G401 (cell line): ENCODE measurements at regions not wholly inside any gene's neighbourhood (a gene's known extent, or its start where the extent isn't known, plus 50 kb on each side); places are given as distances from the start of the nearest gene placed in this dataset.

Source experiments
- DNase-seq: peaks from one replicate; pipeline ENCODE4 v3.0.0-alpha.2; 2015; ENCODE audit warnings: low spot score
- in situ Hi-C: cut with HindIII; loops from 2 replicates; pipeline ENCODE4 v1.10.0; 2016; ENCODE audit warnings: low sequenced_read_pairs, mixed read lengths

DNA sequence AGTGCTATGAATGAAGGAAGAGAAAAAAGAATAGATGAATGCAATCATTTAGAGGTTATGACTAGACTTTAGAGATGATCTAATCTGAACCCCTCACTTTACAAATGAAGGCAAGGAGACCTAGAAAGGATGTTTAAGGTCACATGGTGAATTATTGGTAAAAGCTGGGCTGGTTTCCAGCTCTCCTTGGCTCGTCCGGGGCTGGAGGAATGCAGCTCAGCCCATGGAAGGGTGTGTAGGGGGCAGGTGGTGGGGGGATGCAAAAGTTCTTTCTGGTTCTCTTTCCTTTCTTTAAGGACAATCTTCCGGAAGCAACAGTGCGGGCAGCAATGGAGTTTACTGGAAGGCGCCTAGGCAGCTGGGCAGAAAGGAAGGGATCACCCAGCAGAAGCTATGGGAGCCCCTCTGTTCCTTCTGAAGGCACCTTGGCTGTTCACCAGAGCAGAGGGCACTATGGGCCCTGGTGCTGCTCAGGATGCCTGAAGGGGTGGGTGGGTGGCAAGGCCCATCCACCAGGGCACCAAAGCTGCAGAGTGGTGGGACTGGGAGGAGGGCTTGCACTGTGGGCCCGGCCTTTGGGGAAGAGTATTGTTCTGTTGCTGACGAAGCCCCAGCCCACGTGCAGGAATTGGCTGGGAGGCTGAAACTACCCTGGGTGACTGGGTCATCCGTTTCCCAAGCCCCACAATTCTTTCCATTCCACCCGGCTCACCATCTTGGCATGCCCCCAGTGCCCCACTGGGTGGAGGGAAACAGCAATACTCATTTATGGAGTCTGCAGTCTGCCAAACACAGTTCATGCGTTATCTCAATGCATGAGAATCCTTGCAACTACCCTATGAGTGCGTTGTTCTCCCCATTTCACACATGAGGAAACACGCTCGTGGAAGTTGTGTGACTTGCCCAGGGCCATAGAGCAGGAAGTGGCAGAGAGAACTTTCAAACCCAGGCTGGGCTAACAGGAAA is 78.2 kb downstream of the IRF2BPL start:
- no peak for DNase-seq
- in situ Hi-C loops = no loop called here

DNA sequence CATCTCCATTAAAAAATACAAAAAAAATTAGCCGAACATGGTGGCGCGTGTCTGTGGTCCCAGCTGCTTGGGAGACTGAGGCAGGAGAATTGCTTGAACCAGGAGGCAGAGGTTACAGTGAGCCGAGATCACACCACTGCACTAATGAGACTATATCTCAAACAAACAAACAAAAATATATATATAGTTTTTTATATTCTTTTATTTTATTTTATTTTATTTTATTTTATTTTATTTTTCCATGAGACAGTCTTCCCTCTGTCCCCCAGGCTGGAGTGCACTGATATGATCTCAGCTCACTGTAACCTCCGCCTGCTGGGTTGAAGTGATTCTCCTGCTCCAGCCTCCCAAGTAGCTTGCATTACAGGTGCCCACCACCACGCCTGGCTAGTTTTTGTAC is 79.5 kb downstream of the IRF2BPL start:
- DNase-seq = no peak
- in situ Hi-C loops = no loop called here

DNA sequence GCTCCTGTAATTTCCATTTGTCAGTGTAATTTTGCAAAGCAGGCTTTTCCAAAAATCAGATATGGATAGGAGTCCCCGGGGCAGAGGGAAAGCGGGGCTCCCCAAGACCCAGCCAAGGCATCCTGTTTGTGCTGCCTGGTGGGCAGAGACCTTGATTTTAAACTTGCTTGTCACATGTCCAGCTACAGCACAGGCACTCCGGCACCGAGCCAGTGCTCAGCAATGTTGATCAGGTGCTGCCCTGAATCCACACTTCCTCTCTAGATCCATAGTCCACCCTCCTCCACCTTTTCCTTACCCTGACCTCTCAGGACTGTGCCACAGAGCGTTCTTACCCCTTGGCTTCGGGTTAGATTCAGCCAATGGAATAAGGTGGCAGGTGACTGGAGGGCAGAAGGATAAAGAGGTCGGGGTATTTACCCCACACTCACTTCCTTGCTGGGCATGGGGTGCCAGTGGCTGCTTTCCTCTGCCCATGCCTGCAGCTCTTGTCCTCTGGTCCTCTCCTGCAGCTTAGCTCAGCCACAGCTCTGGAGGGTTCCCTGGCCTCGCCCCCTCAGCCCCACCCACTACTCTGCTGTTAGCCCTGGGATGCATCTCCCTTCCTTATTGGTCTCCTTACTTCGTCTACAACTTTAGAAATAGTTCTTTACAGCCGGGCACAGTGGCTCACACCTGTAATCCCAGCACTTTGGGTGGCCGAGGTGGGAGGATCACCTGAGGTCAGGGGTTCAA is 80.1 kb downstream of the IRF2BPL start:
- in situ Hi-C loops = no loop called here

DNA sequence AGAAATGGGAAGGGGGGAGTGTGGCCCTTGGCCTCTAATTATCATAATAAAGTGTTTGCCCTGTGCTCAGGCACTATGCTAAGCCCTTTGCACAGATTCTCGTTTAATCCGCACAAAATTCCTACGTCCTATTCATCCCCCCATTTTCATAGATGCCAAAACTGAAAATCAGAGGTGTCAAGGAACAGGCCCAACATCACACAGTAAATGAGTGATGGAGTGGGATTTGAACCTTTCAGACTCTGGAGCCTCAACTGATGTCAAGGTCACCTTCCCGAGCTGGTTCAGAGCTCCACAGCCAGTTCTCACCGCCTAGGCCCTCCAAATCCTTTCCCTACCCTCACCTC is 80.7 kb downstream of the IRF2BPL start:
- no peak for DNase-seq
- in situ Hi-C loops = no loop called here

More for the DNA sequence above, 80.1 kb downstream of the IRF2BPL start:
- DNase-seq = no peak

DNA sequence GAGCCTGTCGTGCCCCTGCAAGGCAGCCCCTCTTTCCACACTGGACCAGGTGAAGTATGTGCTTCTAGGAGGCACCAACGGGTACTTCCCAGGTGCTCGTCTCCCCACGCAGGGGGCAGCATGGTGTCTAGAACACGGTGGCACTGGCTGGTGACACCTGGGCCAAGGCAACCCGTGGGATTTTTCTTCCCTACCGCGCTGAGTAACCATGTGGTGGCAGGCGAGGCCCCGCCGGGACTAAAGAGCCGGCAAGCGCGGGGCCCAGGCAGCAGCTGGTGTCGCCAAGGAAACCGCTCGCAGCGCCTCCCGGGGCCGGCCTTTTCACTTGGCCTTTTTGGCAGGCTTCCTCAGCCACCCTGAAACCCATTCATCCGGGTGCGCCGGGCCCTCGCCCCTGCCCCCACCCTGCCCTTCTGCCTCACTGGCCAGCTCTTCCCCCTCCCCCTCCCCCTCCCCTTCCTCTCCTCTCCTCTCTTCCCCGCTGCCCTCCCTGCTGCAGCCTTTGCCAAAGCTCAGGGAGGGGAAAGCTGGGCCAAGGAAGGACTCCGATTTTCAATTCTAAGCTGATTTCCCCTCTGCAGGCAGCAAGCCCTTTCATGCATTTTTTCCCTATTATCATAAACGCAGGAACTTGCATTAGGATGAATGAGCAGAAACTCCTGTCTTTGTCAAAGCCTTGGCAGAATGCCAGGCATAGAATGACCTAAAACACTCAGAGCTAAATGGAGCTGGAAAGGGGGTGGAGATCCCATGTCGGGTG is 81.2 kb downstream of the IRF2BPL start:
- in situ Hi-C loops = no loop called here
- peak; percentile 85 for DNase-seq

DNA sequence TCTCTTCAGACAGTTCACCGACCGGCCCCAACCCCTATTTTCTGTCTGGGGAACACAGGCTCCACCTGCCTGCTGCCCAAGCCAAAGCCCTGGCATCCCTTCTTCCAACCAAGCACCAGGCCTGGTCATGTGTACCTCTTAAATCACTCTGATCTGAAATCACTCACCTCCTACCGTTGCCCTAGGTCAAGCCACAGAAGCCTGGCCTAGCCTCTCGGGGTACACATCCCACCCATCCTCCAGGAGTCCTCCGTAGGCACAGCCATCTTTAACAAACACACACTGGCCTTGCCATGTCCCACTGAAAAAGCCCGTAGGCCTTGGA is 81.8 kb downstream of the IRF2BPL start:
- in situ Hi-C loops = no loop called here

DNA sequence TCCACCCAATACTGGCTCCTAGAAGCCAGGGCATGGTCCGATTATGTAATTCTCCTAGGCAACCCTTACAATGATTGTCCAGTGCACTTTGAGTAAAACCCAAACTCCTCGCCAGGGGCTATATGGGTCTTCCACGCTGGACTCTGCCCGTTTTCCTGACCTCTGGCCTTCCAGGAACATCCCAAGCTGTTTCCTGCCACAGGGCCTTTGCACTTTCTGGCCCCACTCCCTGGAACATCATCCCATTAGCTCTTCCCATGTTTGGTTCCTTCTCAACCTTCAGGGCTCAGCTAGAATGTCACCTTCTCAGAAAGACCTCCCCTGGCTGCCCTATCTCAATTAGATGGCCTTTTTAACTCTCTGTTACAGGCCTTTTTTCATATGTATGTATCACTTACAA is 85.4 kb downstream of the IRF2BPL start:
- DNase-seq = no peak
- in situ Hi-C loops = no loop called here

More for the DNA sequence above, 81.8 kb downstream of the IRF2BPL start:
- no peak for DNase-seq

DNA sequence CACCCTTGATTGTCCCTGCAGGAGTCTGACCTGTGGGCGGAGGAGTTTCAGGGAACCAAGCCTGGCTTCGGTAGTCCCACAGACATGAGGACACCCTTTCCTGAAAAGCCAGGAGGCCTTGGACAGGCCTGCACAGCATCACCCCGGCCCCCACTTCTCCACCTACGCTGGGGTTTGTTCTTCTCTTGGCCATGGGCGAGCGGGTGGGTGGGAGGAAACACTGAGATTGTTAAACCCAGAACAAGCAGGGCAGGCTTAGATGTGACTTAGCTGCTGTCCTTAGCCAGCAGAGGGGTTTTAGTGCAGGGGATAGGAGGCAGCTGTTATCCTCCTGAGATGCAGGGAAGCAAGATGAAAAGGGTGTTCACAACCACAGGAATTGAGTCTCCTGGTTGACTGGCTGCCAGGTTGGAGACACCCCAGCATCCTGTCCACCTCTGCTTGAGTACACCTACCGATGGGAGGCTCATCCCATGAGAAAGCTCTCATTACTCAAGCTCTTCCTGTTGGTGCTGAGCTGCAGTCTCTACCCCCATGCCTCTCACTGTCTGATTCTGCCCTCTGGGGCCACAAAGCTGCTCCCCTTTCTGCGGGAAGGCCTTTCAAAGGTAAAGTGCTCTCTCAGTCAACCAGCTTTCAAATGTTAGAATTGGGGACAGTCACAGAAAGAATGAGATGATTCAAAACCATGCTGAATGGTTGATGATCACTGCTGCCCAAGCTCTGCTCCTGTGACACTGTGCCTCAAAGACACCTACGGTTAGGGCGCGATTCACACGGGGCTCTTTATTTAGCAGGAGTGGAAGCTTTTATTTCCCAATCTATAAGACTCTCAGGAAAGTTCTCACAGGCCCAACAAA is 86.3 kb downstream of the IRF2BPL start:
- in situ Hi-C loops = no loop called here

DNA sequence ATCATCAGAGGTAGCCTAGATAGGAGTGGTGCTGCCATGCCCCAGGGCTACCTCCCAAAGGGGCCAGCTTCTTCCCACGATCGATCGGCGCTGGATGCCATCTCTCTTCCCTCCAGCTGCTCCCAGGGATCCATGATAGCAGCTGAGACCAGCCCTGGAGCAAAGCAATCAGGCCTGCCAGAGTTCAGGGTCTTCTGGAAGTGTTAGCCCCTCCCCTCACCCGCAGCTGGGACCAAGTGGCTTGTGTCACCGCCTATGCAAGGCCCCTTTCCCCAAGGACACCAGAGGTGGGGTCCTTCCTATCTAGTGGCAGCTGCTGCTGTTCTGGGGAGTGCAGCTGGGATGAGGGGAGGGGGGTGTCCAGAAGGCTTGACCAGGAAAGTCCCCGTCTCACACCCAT is 87.0 kb downstream of the IRF2BPL start:
- in situ Hi-C loops = no loop called here

More for the DNA sequence above, 86.3 kb downstream of the IRF2BPL start:
- no peak for DNase-seq

DNA sequence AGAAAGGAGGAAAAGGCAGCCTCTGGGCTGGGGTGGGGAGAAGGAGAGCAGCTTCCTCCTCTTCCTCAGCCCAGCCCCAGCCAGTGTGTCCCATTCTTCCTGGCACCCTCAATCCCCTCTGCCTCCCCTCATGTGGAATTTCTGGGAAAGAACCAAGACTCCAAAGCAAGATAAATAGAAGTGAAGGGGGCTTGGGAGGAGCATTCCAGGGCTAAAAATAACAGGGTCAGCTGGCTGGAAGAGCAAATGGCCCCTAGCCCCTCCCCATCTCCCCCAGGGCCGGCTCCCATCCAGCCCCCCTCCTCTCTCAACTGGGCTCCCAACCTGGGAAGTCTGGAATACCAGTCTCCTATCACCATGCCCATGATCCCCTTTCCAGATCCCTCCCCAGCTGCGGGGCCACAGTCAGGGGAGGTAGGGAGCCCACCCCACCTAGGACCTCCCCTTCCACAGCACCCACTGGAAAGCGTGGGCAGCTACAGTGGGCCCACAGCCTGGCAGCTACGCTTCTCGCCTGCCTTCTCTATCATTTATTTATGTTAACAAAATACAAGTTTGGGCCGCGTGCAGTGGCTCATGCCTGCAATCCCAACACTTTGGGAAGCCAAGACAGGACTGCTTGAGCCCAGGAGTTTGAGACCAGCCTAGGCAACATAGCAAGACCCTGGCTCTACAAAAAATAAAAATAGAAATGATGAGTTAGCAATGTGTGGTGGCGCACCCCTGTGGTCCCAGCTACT is 88.3 kb downstream of the IRF2BPL start:
- in situ Hi-C loops = no loop called here
- DNase-seq = no peak

More for the DNA sequence above, 87.0 kb downstream of the IRF2BPL start:
- DNase-seq = no peak

DNA sequence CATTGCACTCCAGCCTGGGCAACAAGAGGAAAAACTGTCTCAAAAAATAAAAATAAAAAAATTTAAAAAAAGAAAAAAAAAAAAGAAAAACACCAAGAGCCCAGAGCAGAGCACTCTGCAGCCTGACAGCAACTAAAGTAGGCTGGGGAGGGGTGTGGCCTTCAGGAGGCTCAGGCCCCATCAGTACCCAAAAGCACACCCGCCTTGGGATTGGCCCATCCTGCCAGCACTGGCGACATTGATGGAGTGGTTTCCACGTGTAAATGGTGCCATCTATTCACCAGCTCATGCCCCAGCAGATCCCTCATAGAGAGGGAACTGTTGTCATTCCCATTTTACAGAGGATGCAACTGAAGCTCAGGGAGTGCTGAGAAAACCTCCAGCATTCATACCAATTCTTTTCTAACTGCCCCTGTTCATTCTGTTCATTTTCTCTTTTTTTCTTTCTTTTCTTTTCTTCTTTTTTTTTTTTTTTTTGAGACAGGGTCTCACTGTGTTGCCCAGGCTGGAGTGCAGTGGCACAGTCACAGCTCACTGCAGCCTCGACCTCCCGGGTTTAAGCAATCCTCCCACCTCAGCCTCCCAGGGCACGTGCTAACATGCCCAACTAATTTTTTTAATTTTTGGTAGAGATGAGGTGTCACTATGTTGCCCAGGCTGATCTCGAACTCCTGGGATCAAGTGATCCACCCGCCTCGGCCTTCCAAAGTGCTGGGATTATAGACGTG is 89.3 kb downstream of the IRF2BPL start:
- in situ Hi-C loops = no loop called here
- DNase-seq = no peak

DNA sequence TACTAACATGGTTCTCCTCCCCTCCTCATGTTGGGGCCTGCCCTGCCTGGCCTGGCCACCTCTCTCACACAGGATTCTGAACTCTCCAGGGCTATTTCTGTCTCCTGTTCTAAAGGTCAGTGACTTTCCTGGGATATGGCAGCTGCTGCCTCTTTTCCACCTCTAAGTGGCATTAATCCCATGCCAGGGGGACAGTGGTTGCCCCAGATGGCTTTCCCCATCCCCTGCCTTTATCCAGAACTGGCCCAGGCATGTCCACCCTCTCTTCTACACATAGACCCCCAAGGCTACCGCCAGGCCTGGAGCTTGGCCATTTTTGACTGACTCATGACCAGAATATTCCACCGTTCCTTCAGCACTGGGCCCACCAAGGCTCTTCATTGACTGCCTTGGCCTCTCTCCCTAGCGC is 90.4 kb downstream of the IRF2BPL start:
- in situ Hi-C loops = no loop called here
- DNase-seq = no peak

DNA sequence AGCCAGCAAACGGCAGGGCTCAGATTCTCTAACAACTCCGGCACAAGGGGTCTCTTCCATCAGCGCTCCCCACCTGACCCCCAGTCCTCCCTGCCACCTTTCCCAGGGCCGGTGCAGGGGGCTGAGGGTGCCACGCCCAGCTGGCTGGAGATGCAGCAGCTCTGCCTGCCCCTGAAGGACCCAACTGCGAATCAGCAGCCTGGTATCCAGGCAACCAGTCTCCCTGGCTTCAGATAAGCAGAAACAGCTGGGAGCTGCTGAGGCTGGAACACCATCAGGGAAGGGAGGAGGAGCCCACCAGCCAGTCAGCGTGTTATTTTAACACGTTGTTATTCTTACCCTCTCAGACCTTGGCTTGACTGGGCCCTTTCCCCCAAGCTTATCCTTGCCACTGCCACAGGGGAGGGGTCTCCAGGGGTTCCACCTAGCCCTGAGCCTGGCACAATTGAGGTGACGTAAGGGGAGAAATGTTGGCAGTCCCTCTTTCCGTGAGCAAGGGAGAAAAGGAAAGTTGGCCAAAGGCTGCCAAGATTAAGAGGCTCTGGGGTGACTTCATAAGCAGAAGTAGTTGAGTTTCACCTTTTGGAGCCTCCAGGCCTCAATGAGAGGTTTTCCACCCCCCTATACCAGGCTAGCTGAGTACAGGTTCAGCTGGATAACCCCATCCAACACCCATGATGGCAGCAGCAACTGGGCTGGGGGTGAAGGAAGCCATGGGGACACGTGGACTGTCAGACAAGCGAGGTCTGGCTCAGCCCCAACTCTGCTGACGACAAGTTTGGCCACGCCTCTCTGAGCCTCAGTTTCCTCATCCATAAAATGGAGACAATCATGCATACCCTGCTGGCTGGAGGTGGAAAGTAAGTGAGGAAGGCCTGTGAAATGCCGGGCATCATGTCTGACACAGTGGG is 91.1 kb downstream of the IRF2BPL start:
- in situ Hi-C loops = no loop called here
- no peak for DNase-seq

DNA sequence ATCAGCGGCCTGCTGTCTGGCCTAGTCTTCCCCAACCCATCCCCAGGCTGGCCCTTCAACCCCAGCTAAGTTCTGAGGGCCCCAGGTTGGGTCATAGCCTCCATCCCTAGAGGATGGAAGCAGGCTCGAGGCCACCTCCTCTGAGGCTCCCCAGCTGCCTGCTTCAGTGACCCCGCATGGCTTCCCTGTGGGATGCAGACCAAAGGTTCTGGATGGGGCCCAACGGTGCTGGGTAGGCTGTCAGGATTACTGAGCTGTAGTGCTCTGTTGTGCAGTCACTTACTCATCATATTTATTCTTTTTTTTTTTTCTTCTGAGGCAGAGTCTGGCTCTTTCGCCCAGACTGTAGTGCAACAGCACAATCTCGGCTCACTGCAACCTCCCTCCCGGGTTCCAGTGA is 92.0 kb downstream of the IRF2BPL start:
- DNase-seq = no peak
- in situ Hi-C loops = no loop called here

DNA sequence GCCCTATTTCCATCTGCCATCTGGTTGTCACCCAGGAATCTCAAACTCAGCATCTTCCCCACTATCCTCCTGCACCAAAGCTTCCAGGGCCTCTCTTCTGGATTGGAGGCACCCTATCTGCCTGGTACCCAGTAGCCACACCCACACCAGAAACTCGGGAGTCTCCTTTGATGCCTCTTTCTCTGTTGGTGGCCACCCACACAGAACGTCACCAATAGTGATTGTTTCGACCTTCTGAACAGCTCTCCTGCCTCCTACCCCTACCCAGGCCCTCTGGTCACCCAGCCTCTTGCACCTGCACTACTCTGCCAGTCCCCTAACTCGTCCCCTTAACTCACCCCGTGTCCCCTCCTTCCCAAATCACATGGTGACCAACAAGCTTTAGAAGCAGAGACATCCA is 95.0 kb downstream of the IRF2BPL start:
- in situ Hi-C loops = no loop called here
- DNase-seq = no peak

DNA sequence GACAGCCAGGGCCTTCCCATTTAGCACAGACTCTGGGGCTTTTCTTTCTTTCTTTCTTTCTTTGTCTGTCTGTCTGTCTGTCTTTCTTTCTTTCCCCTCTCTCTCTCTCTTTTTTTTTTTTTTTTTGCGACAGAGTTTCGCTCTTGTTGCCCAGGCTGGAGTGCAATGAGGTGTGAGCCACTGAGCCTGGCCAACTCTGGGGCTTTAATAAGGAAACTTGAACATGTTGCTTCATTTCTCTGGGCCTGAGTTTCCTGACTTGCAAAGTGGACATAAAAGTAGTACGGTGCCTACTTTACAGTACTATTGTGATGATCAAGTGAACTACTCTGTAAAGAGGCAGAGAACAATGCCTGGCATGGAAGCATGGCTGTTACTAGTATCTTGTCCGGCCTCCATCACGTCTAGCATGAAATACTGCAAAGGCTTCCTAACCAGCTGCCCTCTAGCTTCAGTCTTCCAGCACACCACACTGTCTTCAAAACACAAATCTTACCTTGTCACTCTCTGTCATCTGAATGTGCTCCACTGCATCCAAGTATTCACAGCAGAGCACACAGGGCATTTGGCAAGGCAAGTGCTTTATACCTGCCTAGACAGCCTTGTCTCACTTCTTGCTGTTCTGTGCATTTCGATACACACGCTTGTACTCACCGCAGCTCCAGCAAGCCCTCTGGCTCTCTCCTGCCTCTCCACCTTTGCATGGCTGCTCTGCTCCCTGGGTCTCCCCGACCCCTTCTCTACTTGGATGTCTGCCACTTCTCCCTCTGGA is 96.7 kb downstream of the IRF2BPL start:
- DNase-seq = no peak
- in situ Hi-C loops = no loop called here
